GDM1 (cell line): ENCODE measurements at regions not wholly inside any gene's neighbourhood (a gene's known extent, or its start where the extent isn't known, plus 50 kb on each side); places are given as distances from the start of the nearest gene placed in this dataset.

Source experiments
- DNase-seq: peaks from one replicate; lab custom pipeline; 2025; lab: John Stamatoyannopoulos, UW

GRCh38 chr1:239539051-239539450, 152.7 kb downstream of the CHRM3 start:
- no peak for DNase-seq

- DNase-seq: no peak
Measured at GRCh38 chr1:239539812-239540211, 153.4 kb downstream of the CHRM3 start.

- no peak for DNase-seq
Measured at GRCh38 chr1:239543873-239544272, 157.5 kb downstream of the CHRM3 start.

- no peak for DNase-seq
Measured at GRCh38 chr1:239545466-239545865, 159.1 kb downstream of the CHRM3 start.

GRCh38 chr1:239547987-239548386, 161.6 kb downstream of the CHRM3 start:
- no peak for DNase-seq

GRCh38 chr1:239550178-239550577, 163.8 kb downstream of the CHRM3 start:
- no peak for DNase-seq

GRCh38 chr1:239555350-239555749, 169.0 kb downstream of the CHRM3 start:
- DNase-seq: no peak

GRCh38 chr1:239558559-239558958, 172.2 kb downstream of the CHRM3 start:
- no peak for DNase-seq

GRCh38 chr1:239558991-239559390, 172.6 kb downstream of the CHRM3 start:
- DNase-seq: no peak

- no peak for DNase-seq
Measured at GRCh38 chr1:239560921-239561320, 174.6 kb downstream of the CHRM3 start.

- DNase-seq: no peak
Measured at GRCh38 chr1:239562095-239562494, 175.7 kb downstream of the CHRM3 start.

- DNase-seq: no peak
Measured at GRCh38 chr1:239563681-239564080, 177.3 kb downstream of the CHRM3 start.

GRCh38 chr1:239566074-239566473, 179.7 kb downstream of the CHRM3 start:
- no peak for DNase-seq

- DNase-seq: no peak
Measured at GRCh38 chr1:239570878-239571277, 184.5 kb downstream of the CHRM3 start.

- DNase-seq: no peak
Measured at GRCh38 chr1:239572183-239572582, 185.8 kb downstream of the CHRM3 start.

- no peak for DNase-seq
Measured at GRCh38 chr1:239574112-239574511, 187.7 kb downstream of the CHRM3 start.

- DNase-seq: no peak
Measured at GRCh38 chr1:239575113-239575512, 188.7 kb downstream of the CHRM3 start.

- DNase-seq: no peak
Measured at GRCh38 chr1:239583536-239583935, 197.2 kb downstream of the CHRM3 start.

- no peak for DNase-seq
Measured at GRCh38 chr1:239586128-239586527, 199.8 kb downstream of the CHRM3 start.

GRCh38 chr1:239587066-239587465, 200.7 kb downstream of the CHRM3 start:
- DNase-seq: no peak

GRCh38 chr1:239587574-239588369, 201.4 kb downstream of the CHRM3 start:
- no peak for DNase-seq

GRCh38 chr1:239590556-239590955, 204.2 kb downstream of the CHRM3 start:
- DNase-seq: no peak

GRCh38 chr1:239593527-239593926, 207.2 kb downstream of the CHRM3 start:
- no peak for DNase-seq

GRCh38 chr1:239600588-239600987, 214.2 kb downstream of the CHRM3 start:
- DNase-seq: no peak
